GM12891 (cell line): ENCODE measurements at regions not wholly inside any gene's neighbourhood (a gene's known extent, or its start where the extent isn't known, plus 50 kb on each side); places are given as distances from the start of the nearest gene placed in this dataset.
"Not testable (repeated sequence)": the region's sequence is repeated elsewhere in the genome, so short reads cannot be mapped to it uniquely, and the experiment has no call there.

Experiments used
- POLR2A ChIP-seq: IDR thresholded peaks from 2 replicates; pipeline ENCODE4 v1.6.1; 2011; ENCODE audit warnings: low read depth, low read length, control low read depth
- POLR2AphosphoS5 ChIP-seq: IDR thresholded peaks from 2 replicates; pipeline ENCODE4 v1.6.1; 2011; ENCODE audit warnings: low read depth, low read length, control low read depth

DNA sequence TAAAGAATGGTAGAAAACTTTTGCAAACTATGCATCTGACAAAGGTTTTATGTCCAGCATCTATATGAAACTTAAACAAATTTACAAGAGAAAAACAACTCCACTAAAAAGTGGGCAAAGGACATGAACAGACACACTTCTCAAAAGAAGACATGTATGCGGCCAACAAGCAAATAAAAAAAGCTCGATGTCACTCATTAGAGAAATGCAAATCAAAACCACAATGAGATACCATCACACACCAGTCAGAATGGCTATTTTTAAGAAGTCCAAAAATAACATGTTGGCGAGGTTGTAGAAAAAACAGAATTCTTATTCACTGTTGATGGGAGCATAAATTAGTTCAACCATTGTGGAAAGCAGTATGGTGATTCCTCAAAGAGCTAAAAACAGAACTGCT lies 83.1 kb upstream of the IZUMO3 start:
- not testable (repeated sequence) for TF ChIP-seq POLR2AphosphoS5, POLR2A
